ENCODE measurements at regions not wholly inside any gene's neighbourhood (a gene's known extent, or its start where the extent isn't known, plus 50 kb on each side); places are given as distances from the start of the nearest gene placed in this dataset.
"Not testable (repeated sequence)": the region's sequence is repeated elsewhere in the genome, so short reads cannot be mapped to it uniquely, and the experiment has no call there.

GRCh38 chr13:68905186-68905585 is 1202.4 kb upstream of the ATXN8OS start:
- H3K9ac ChIP-seq (ENCODE audit: insufficient read depth, low read length) = no peak overlapping the region
- no peaks in the 10 kb centered on the region for H4K20me1 ChIP-seq (ENCODE audit: control insufficient read depth, extremely low read depth, insufficient read depth, low read length)
- no peaks in the 10 kb centered on the region for H3K36me3 ChIP-seq (ENCODE audit: control insufficient read depth, insufficient read depth, low read length)
- DNase-seq (ENCODE audit: low read depth in 2 of 2) = no peak
- H2AFZ ChIP-seq (ENCODE audit: low read length) = no peak overlapping the region
- no peak overlapping the region for H3K4me2 ChIP-seq (ENCODE audit: extremely low read depth, insufficient read depth, low read length)
- H3K79me2 ChIP-seq (ENCODE audit: control insufficient read depth, insufficient read depth, low read length) = no peaks in the 10 kb centered on the region
- H3K4me1 ChIP-seq (ENCODE audit: control insufficient read depth, extremely low read depth, insufficient read depth, low read length) = no peaks in the 10 kb centered on the region
- TF ChIP-seq CTCF (conservative IDR thresholded peaks at IDR 0.05 in 1 of 2, IDR thresholded peaks at IDR 0.05 in 1 of 2; ENCODE audit: low read depth in 1 of 2, low read length in 2 of 2) (no peak), EZH2 (IDR thresholded peaks at IDR 0.05; ENCODE audit: low read length, missing control alignments) (no peak)
- no peak overlapping the region for H3K27ac ChIP-seq (ENCODE audit: insufficient read depth, low read length)
- no peaks in the 10 kb centered on the region for H3K9me3 ChIP-seq (ENCODE audit: control insufficient read depth, insufficient read depth, low read depth, low read length)
- no peaks in the 10 kb centered on the region for H3K27me3 ChIP-seq (ENCODE audit: control insufficient read depth, insufficient read depth, low read length)
- no peak overlapping the region for H3K4me3 ChIP-seq (replicated peaks in 1 of 4; ENCODE audit: control extremely low read depth in 1 of 4, insufficient read depth in 1 of 4, low read depth in 3 of 4, low read length in 4 of 4)

- H3K4me3 ChIP-seq (replicated peaks in 1 of 4; ENCODE audit: control extremely low read depth in 1 of 4, insufficient read depth in 1 of 4, low read depth in 3 of 4, low read length in 4 of 4) = no peak overlapping the region
- no peak for DNase-seq (ENCODE audit: low read depth in 2 of 2)
- H3K4me2 ChIP-seq (ENCODE audit: extremely low read depth, insufficient read depth, low read length) = no peak overlapping the region
- no peaks in the 10 kb centered on the region for H3K27me3 ChIP-seq (ENCODE audit: control insufficient read depth, insufficient read depth, low read length)
- TF ChIP-seq EZH2 (IDR thresholded peaks at IDR 0.05; ENCODE audit: low read length, missing control alignments) = no peak
- no peak for TF ChIP-seq CTCF (conservative IDR thresholded peaks at IDR 0.05 in 1 of 2, IDR thresholded peaks at IDR 0.05 in 1 of 2; ENCODE audit: low read depth in 1 of 2, low read length in 2 of 2)
- no peaks in the 10 kb centered on the region for H3K4me1 ChIP-seq (ENCODE audit: control insufficient read depth, extremely low read depth, insufficient read depth, low read length)
- H3K9me3 ChIP-seq (ENCODE audit: control insufficient read depth, insufficient read depth, low read depth, low read length) = no peaks in the 10 kb centered on the region
- no peaks in the 10 kb centered on the region for H3K36me3 ChIP-seq (ENCODE audit: control insufficient read depth, insufficient read depth, low read length)
- H3K79me2 ChIP-seq (ENCODE audit: control insufficient read depth, insufficient read depth, low read length) = no peaks in the 10 kb centered on the region
- H3K9ac ChIP-seq (ENCODE audit: insufficient read depth, low read length) = no peak overlapping the region
- no peak overlapping the region for H3K27ac ChIP-seq (ENCODE audit: insufficient read depth, low read length)
- H2AFZ ChIP-seq (ENCODE audit: low read length) = no peak overlapping the region
- no peaks in the 10 kb centered on the region for H4K20me1 ChIP-seq (ENCODE audit: control insufficient read depth, extremely low read depth, insufficient read depth, low read length)
Measured at GRCh38 chr13:68897331-68897928, 1210.2 kb upstream of the ATXN8OS start.

- peak in 1 of 2 donors; percentile 1 for DNase-seq (ENCODE audit: low read depth in 2 of 2)
- no peak overlapping the region for H3K4me2 ChIP-seq (ENCODE audit: extremely low read depth, insufficient read depth, low read length)
- no peaks in the 10 kb centered on the region for H3K9me3 ChIP-seq (ENCODE audit: control insufficient read depth, insufficient read depth, low read depth, low read length)
- H3K4me1 ChIP-seq (ENCODE audit: control insufficient read depth, extremely low read depth, insufficient read depth, low read length) = no peaks in the 10 kb centered on the region
- H3K27ac ChIP-seq (ENCODE audit: insufficient read depth, low read length) = no peak overlapping the region
- no peak overlapping the region for H2AFZ ChIP-seq (ENCODE audit: low read length)
- no peaks in the 10 kb centered on the region for H3K36me3 ChIP-seq (ENCODE audit: control insufficient read depth, insufficient read depth, low read length)
- H3K27me3 ChIP-seq (ENCODE audit: control insufficient read depth, insufficient read depth, low read length) = no peaks in the 10 kb centered on the region
- TF ChIP-seq CTCF (conservative IDR thresholded peaks at IDR 0.05 in 1 of 2, IDR thresholded peaks at IDR 0.05 in 1 of 2; ENCODE audit: low read depth in 1 of 2, low read length in 2 of 2) = no peak
- TF ChIP-seq EZH2 (IDR thresholded peaks at IDR 0.05; ENCODE audit: low read length, missing control alignments) = no peak
- H3K9ac ChIP-seq (ENCODE audit: insufficient read depth, low read length) = no peak overlapping the region
- no peak overlapping the region for H3K4me3 ChIP-seq (replicated peaks in 1 of 4; ENCODE audit: control extremely low read depth in 1 of 4, insufficient read depth in 1 of 4, low read depth in 3 of 4, low read length in 4 of 4)
- H3K79me2 ChIP-seq (ENCODE audit: control insufficient read depth, insufficient read depth, low read length) = no peaks in the 10 kb centered on the region
- no peaks in the 10 kb centered on the region for H4K20me1 ChIP-seq (ENCODE audit: control insufficient read depth, extremely low read depth, insufficient read depth, low read length)
Measured at GRCh38 chr13:68895696-68896095, 1211.9 kb upstream of the ATXN8OS start.

GRCh38 chr13:68893721-68894120 is 1213.9 kb upstream of the ATXN8OS start:
- H3K27me3 ChIP-seq (ENCODE audit: control insufficient read depth, insufficient read depth, low read length); H3K79me2 ChIP-seq (ENCODE audit: control insufficient read depth, insufficient read depth, low read length); H3K27ac ChIP-seq (ENCODE audit: insufficient read depth, low read length); H3K36me3 ChIP-seq (ENCODE audit: control insufficient read depth, insufficient read depth, low read length); DNase-seq (ENCODE audit: low read depth in 2 of 2); H3K4me3 ChIP-seq (replicated peaks in 1 of 4; ENCODE audit: control extremely low read depth in 1 of 4, insufficient read depth in 1 of 4, low read depth in 3 of 4, low read length in 4 of 4); H3K4me2 ChIP-seq (ENCODE audit: extremely low read depth, insufficient read depth, low read length); H3K4me1 ChIP-seq (ENCODE audit: control insufficient read depth, extremely low read depth, insufficient read depth, low read length); H2AFZ ChIP-seq (ENCODE audit: low read length); H3K9ac ChIP-seq (ENCODE audit: insufficient read depth, low read length); H4K20me1 ChIP-seq (ENCODE audit: control insufficient read depth, extremely low read depth, insufficient read depth, low read length); H3K9me3 ChIP-seq (ENCODE audit: control insufficient read depth, insufficient read depth, low read depth, low read length): not testable (repeated sequence)

- H3K4me1 ChIP-seq (ENCODE audit: control insufficient read depth, extremely low read depth, insufficient read depth, low read length); H3K27me3 ChIP-seq (ENCODE audit: control insufficient read depth, insufficient read depth, low read length); H3K4me2 ChIP-seq (ENCODE audit: extremely low read depth, insufficient read depth, low read length); H2AFZ ChIP-seq (ENCODE audit: low read length); H4K20me1 ChIP-seq (ENCODE audit: control insufficient read depth, extremely low read depth, insufficient read depth, low read length); H3K9me3 ChIP-seq (ENCODE audit: control insufficient read depth, insufficient read depth, low read depth, low read length); H3K9ac ChIP-seq (ENCODE audit: insufficient read depth, low read length); H3K27ac ChIP-seq (ENCODE audit: insufficient read depth, low read length); H3K4me3 ChIP-seq (replicated peaks in 1 of 4; ENCODE audit: control extremely low read depth in 1 of 4, insufficient read depth in 1 of 4, low read depth in 3 of 4, low read length in 4 of 4); DNase-seq (ENCODE audit: low read depth in 2 of 2); H3K36me3 ChIP-seq (ENCODE audit: control insufficient read depth, insufficient read depth, low read length); H3K79me2 ChIP-seq (ENCODE audit: control insufficient read depth, insufficient read depth, low read length): not testable (repeated sequence)
Measured at GRCh38 chr13:68892596-68892995, 1215.0 kb upstream of the ATXN8OS start.

All from fibroblast of lung (primary cell).